ENCODE measurements at regions not wholly inside any gene's neighbourhood (a gene's known extent, or its start where the extent isn't known, plus 50 kb on each side); places are given as distances from the start of the nearest gene placed in this dataset.

- TF ChIP-seq POLR2A (IDR thresholded peaks at IDR 0.05) (no peak), POLR2AphosphoS5 (IDR thresholded peaks at IDR 0.05) (no peak), CTCF (IDR thresholded peaks at IDR 0.05 in 8 of 11, conservative IDR thresholded peaks at IDR 0.05 in 3 of 11) (no peak)
- no peaks in the 10 kb centered on the region for H3K27me3 ChIP-seq (replicated peaks in 1 of 7)
- H3K4me3 ChIP-seq: no peak overlapping the region
- no peak overlapping the region for H3K27ac ChIP-seq
- peaks cover 0 to 5% (median 1%) of the 10 kb centered on the region in 8 donors for H3K9me3 ChIP-seq
- no peak for DNase-seq
- H3K36me3 ChIP-seq: no peaks in the 10 kb centered on the region
- intact Hi-C loops (cut with DNase I; ENCODE audit: low total_unique reads): no loop called here
- peaks cover 0 to 12% (median 0%) of the 10 kb centered on the region in 6 donors for H3K4me1 ChIP-seq
- WGBS, 5 donors: 88 to 95% (median 92%) methylated on average over 9 of the region's 9 CpGs
These were observed 105.4 kb upstream of the BCL2L14 start for GRCh38 chr12:11965258-11965910.

GRCh38 chr12:11967376-11968047 lies 103.2 kb upstream of the BCL2L14 start:
- TF ChIP-seq CTCF (IDR thresholded peaks at IDR 0.05 in 8 of 11, conservative IDR thresholded peaks at IDR 0.05 in 3 of 11) (no peak), POLR2A (IDR thresholded peaks at IDR 0.05) (no peak), POLR2AphosphoS5 (IDR thresholded peaks at IDR 0.05) (no peak)
- intact Hi-C loops (cut with DNase I; ENCODE audit: low total_unique reads): no loop called here
- Histone ChIP-seq H3K4me3 (no peak overlapping the region), H3K4me1 (peaks cover 0 to 12% (median 0%) of the 10 kb centered on the region in 6 donors), H3K27me3 (replicated peaks in 1 of 7) (no peaks in the 10 kb centered on the region), H3K27ac (peak overlapping the region in 2 of 8 donors; percentile 40 to 51), H3K36me3 (no peaks in the 10 kb centered on the region), H3K9me3 (peaks cover 0 to 5% (median 1%) of the 10 kb centered on the region in 8 donors)
- WGBS, 5 donors: 69 to 89% (median 79%) methylated on average over 9 of the region's 9 CpGs
- no peak for DNase-seq

GRCh38 chr12:11968048-11968383 lies 102.7 kb upstream of the BCL2L14 start:
- no peak for DNase-seq
- H3K27me3 ChIP-seq (replicated peaks in 1 of 7): no peaks in the 10 kb centered on the region
- no peak for TF ChIP-seq POLR2AphosphoS5 (IDR thresholded peaks at IDR 0.05)
- TF ChIP-seq POLR2A (IDR thresholded peaks at IDR 0.05): no peak
- no peak for TF ChIP-seq CTCF (IDR thresholded peaks at IDR 0.05 in 8 of 11, conservative IDR thresholded peaks at IDR 0.05 in 3 of 11)
- H3K36me3 ChIP-seq: no peaks in the 10 kb centered on the region
- WGBS, 5 donors: 61 to 72% (median 64%) methylated on average over 5 of the region's 5 CpGs
- intact Hi-C loops (cut with DNase I; ENCODE audit: low total_unique reads): no loop called here
- peaks cover 0 to 5% (median 0%) of the 10 kb centered on the region in 8 donors for H3K9me3 ChIP-seq
- peaks cover 0 to 12% (median 0%) of the 10 kb centered on the region in 6 donors for H3K4me1 ChIP-seq
- H3K4me3 ChIP-seq: no peak overlapping the region
- peak overlapping the region in 3 of 8 donors; percentile 20 to 51 (median 40) for H3K27ac ChIP-seq

GRCh38 chr12:11968516-11968915 lies 102.2 kb upstream of the BCL2L14 start:
- peaks cover 0 to 5% (median 0%) of the 10 kb centered on the region in 8 donors for H3K9me3 ChIP-seq
- intact Hi-C loops (cut with DNase I; ENCODE audit: low total_unique reads): no loop called here
- no peaks in the 10 kb centered on the region for H3K27me3 ChIP-seq (replicated peaks in 1 of 7)
- no peak overlapping the region for H3K4me3 ChIP-seq
- TF ChIP-seq POLR2A (IDR thresholded peaks at IDR 0.05): no peak
- no peaks in the 10 kb centered on the region for H3K36me3 ChIP-seq
- H3K27ac ChIP-seq: peak overlapping the region in 2 of 8 donors; percentile 16 to 40
- peaks cover 0 to 12% (median 0%) of the 10 kb centered on the region in 6 donors for H3K4me1 ChIP-seq
- no peak for DNase-seq
- 75 to 91% (median 82%) methylated on average over 7 of the region's 7 CpGs for WGBS, 5 donors

Measured in spleen (tissue), 11 donors.